Liver (tissue), 8 donors: ENCODE measurements at regions not wholly inside any gene's neighbourhood (a gene's known extent, or its start where the extent isn't known, plus 50 kb on each side); places are given as distances from the start of the nearest gene placed in this dataset.
A peak's percentile ranks its signal among the peaks of the same experiment; 100 is the strongest.

Experiments used
- DNase-seq: peaks from one replicate; pipeline ENCODE4 v3.0.0-alpha.2; 2017; ENCODE audit warnings: low spot score
- H3K27ac ChIP-seq, 2 donors: one replicate each; pipeline ENCODE4 v1.7.0; 2013; ENCODE audit warnings: inconsistent platforms in 2 of 2, low read length in 2 of 2, control low read depth in 1 of 2, low read depth in 1 of 2, mild to moderate bottlenecking in 1 of 2
- H3K27me3 ChIP-seq, 4 donors: one replicate each; pipeline versions ENCODE4 v1.6.1 to v1.7.0; 2013; ENCODE audit warnings: low read length in 3 of 4, inconsistent platforms in 1 of 4, mild to moderate bottlenecking in 1 of 4, moderate library complexity in 1 of 4; ENCODE audit not compliant: control insufficient read depth in 4 of 4, insufficient read depth in 4 of 4
- H3K36me3 ChIP-seq, 4 donors: one replicate each; pipeline versions ENCODE4 v1.6.1 to v1.7.0; 2013; ENCODE audit warnings: low read length in 3 of 4, mild to moderate bottlenecking in 3 of 4, low read depth in 1 of 4, moderate library complexity in 1 of 4; ENCODE audit not compliant: control insufficient read depth in 4 of 4, insufficient read depth in 3 of 4
- H3K4me1 ChIP-seq, 4 donors: one replicate each; pipeline versions ENCODE4 v1.6.1 to v1.7.0; 2013; ENCODE audit warnings: low read length in 3 of 4, mild to moderate bottlenecking in 3 of 4, moderate library complexity in 1 of 4; ENCODE audit not compliant: control insufficient read depth in 4 of 4, insufficient read depth in 4 of 4
- H3K4me3 ChIP-seq, 3 donors: one replicate each; pipeline versions ENCODE4 v1.6.1 to v1.7.0; 2013; ENCODE audit warnings: low read length in 3 of 3, control low read depth in 1 of 3, low read depth in 1 of 3, mild to moderate bottlenecking in 1 of 3
- H3K9ac ChIP-seq, 2 donors: one replicate each; pipeline ENCODE4 v1.7.0; 2013; ENCODE audit warnings: low read length in 2 of 2, mild to moderate bottlenecking in 2 of 2, moderate library complexity in 2 of 2, control low read depth in 1 of 2, low read depth in 1 of 2
- H3K9me3 ChIP-seq, 4 donors: one replicate each; pipeline versions ENCODE4 v1.6.1 to v1.7.0; 2013; ENCODE audit warnings: low read length in 3 of 4; ENCODE audit not compliant: control insufficient read depth in 4 of 4
- ATF3 ChIP-seq: IDR thresholded peaks from 2 replicates; pipeline ENCODE4 v1.6.1; 2016; ENCODE audit warnings: antibody characterized with exemption
- EGR1 ChIP-seq, 2 donors: IDR thresholded peaks; 2 replicates each; pipeline ENCODE4 v1.6.1; 2016 to 2018; ENCODE audit warnings: antibody characterized with exemption in 2 of 2, low read depth in 2 of 2
- FOXA1 ChIP-seq: IDR thresholded peaks from 2 replicates; pipeline ENCODE4 v1.6.1; 2016; ENCODE audit warnings: antibody characterized with exemption
- HNF4A ChIP-seq, 2 donors: conservative IDR thresholded peaks; 2 replicates each; pipeline ENCODE4 v1.6.1; 2016; ENCODE audit warnings: antibody characterized with exemption in 2 of 2, mild to moderate bottlenecking in 2 of 2
- HNF4G ChIP-seq: IDR thresholded peaks from 2 replicates; pipeline ENCODE4 v1.6.1; 2016; ENCODE audit warnings: antibody characterized with exemption
- NR2F2 ChIP-seq: IDR thresholded peaks from 2 replicates; pipeline ENCODE4 v1.6.1; 2016; ENCODE audit warnings: antibody characterized with exemption
- RXRA ChIP-seq, 2 donors: IDR thresholded peaks; 2 replicates each; pipeline ENCODE4 v1.6.1; 2017 to 2018; ENCODE audit warnings: antibody characterized with exemption in 2 of 2, mild to moderate bottlenecking in 1 of 2
- YY1 ChIP-seq: IDR thresholded peaks from 2 replicates; pipeline ENCODE4 v1.6.1; 2016; ENCODE audit warnings: antibody characterized with exemption, mild to moderate bottlenecking
- WGBS: extraction: QIAGEN DNeasy Blood & Tissue Kit; methylation state at CpG from one replicate; pipeline ENCODE4 v1.1.7; 2013; 5-methylcytosine and 5-hydroxymethylcytosine counted together
- TF ChIP-seq, protein P1 (sequence below): IDR thresholded peaks from 2 replicates; pipeline ENCODE4 v1.6.1; 2016; ENCODE audit warnings: antibody characterized with exemption
- TF ChIP-seq, protein P2 (sequence below): fragments of 150-350 bp; IDR thresholded peaks from 2 replicates; pipeline ENCODE4 v1.5.1; 2017; ENCODE audit warnings: improper control_type of control experiment, low read depth, low read length; ENCODE audit not compliant: missing input control
- TF ChIP-seq, protein P3 (sequence below): IDR thresholded peaks from 2 replicates; pipeline ENCODE4 v1.6.1; 2016; ENCODE audit warnings: antibody characterized with exemption, mild to moderate bottlenecking
- donor health status: healthy.
- donor health status: healthy.
- donor health status: healthy.
- donor health status: healthy.
- donor health status: healthy.

DNA sequence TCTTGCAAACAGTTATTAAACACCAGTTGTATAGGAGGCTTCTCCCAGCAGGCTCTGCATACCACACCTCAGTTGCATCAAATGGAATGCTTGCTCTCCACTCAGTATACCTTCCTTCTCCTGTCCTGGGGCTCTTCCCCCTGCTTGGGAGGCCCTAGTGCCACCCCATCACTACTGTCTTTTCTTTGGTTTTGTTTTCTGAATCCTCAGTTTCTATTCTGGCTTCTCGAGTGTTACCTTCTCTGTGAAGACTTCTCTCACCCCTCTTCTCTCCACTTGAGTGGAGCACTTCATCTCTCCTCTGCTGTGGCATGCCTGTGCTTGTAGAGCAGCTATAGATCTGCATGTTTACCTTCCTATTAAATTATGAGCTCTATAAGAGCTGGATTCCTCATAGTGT is 75.7 kb upstream of the TPRG1 start:
- no peak for TF ChIP-seq NR2F2
- TF ChIP-seq, protein P1, sequence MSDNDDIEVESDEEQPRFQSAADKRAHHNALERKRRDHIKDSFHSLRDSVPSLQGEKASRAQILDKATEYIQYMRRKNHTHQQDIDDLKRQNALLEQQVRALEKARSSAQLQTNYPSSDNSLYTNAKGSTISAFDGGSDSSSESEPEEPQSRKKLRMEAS: no peak
- TF ChIP-seq, protein P2, sequence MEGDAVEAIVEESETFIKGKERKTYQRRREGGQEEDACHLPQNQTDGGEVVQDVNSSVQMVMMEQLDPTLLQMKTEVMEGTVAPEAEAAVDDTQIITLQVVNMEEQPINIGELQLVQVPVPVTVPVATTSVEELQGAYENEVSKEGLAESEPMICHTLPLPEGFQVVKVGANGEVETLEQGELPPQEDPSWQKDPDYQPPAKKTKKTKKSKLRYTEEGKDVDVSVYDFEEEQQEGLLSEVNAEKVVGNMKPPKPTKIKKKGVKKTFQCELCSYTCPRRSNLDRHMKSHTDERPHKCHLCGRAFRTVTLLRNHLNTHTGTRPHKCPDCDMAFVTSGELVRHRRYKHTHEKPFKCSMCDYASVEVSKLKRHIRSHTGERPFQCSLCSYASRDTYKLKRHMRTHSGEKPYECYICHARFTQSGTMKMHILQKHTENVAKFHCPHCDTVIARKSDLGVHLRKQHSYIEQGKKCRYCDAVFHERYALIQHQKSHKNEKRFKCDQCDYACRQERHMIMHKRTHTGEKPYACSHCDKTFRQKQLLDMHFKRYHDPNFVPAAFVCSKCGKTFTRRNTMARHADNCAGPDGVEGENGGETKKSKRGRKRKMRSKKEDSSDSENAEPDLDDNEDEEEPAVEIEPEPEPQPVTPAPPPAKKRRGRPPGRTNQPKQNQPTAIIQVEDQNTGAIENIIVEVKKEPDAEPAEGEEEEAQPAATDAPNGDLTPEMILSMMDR: no peak
- TF ChIP-seq EGR1 (IDR thresholded peaks at IDR 0.05; ENCODE audit: low read depth in 2 of 2): no peak
- TF ChIP-seq FOXA1: no peak
- TF ChIP-seq YY1: no peak
- H3K27me3 ChIP-seq: no peaks in the 10 kb centered on the region
- H3K9ac ChIP-seq: no peak overlapping the region
- H3K4me1 ChIP-seq: peaks cover 0 to 25% (median 10%) of the 10 kb centered on the region in 4 donors
- no peak overlapping the region for H3K27ac ChIP-seq
- no peak for DNase-seq
- no peaks in the 10 kb centered on the region for H3K9me3 ChIP-seq
- H3K4me3 ChIP-seq: no peak overlapping the region
- peaks cover 0 to 3% (median 1%) of the 10 kb centered on the region in 4 donors for H3K36me3 ChIP-seq
- WGBS: 93% methylated on average over 1 of the region's 1 CpG

- DNase-seq: no peak
- no peaks in the 10 kb centered on the region for H3K27me3 ChIP-seq
- peak; percentile 20 for TF ChIP-seq NR2F2
- TF ChIP-seq, protein P3, sequence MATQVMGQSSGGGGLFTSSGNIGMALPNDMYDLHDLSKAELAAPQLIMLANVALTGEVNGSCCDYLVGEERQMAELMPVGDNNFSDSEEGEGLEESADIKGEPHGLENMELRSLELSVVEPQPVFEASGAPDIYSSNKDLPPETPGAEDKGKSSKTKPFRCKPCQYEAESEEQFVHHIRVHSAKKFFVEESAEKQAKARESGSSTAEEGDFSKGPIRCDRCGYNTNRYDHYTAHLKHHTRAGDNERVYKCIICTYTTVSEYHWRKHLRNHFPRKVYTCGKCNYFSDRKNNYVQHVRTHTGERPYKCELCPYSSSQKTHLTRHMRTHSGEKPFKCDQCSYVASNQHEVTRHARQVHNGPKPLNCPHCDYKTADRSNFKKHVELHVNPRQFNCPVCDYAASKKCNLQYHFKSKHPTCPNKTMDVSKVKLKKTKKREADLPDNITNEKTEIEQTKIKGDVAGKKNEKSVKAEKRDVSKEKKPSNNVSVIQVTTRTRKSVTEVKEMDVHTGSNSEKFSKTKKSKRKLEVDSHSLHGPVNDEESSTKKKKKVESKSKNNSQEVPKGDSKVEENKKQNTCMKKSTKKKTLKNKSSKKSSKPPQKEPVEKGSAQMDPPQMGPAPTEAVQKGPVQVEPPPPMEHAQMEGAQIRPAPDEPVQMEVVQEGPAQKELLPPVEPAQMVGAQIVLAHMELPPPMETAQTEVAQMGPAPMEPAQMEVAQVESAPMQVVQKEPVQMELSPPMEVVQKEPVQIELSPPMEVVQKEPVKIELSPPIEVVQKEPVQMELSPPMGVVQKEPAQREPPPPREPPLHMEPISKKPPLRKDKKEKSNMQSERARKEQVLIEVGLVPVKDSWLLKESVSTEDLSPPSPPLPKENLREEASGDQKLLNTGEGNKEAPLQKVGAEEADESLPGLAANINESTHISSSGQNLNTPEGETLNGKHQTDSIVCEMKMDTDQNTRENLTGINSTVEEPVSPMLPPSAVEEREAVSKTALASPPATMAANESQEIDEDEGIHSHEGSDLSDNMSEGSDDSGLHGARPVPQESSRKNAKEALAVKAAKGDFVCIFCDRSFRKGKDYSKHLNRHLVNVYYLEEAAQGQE: no peak
- peak overlapping the region; percentile 43 to 49 for H3K27ac ChIP-seq
- H3K36me3 ChIP-seq: peaks cover 0 to 3% (median 2%) of the 10 kb centered on the region in 4 donors
- H3K4me3 ChIP-seq: no peak overlapping the region
- no peaks in the 10 kb centered on the region for H3K9me3 ChIP-seq
- WGBS: 84% methylated on average over 12 of the region's 12 CpGs
- H3K9ac ChIP-seq: no peak overlapping the region
- H3K4me1 ChIP-seq: peaks cover 0 to 25% (median 10%) of the 10 kb centered on the region in 4 donors
Measured at GRCh38 chr3:189099031-189099471, 72.7 kb upstream of the TPRG1 start.

GRCh38 chr3:189099505-189100290 is 72.1 kb upstream of the TPRG1 start:
- Histone ChIP-seq H3K36me3 (peaks cover 0 to 5% (median 2%) of the 10 kb centered on the region in 4 donors), H3K4me3 (no peak overlapping the region), H3K4me1 (peaks cover 0 to 25% (median 10%) of the 10 kb centered on the region in 4 donors), H3K27me3 (no peaks in the 10 kb centered on the region), H3K9me3 (no peaks in the 10 kb centered on the region), H3K9ac (no peak overlapping the region), H3K27ac (peak overlapping the region in 1 of 2 donors; percentile 49)
- DNase-seq: no peak
- WGBS: 84% methylated on average over 12 of the region's 12 CpGs
- TF ChIP-seq ATF3 (no peak), HNF4G (no peak), EGR1 (IDR thresholded peaks at IDR 0.05; ENCODE audit: low read depth in 2 of 2) (no peak), HNF4A (conservative IDR thresholded peaks at IDR 0.05) (no peak), FOXA1 (no peak), YY1 (no peak), RXRA (IDR thresholded peaks at IDR 0.05) (no peak), NR2F2 (no peak)
- TF ChIP-seq, protein P3: no peak
- TF ChIP-seq, protein P2: no peak
